Left forelimb (tissue), 1 donor: ENCODE measurements at regions not wholly inside any gene's neighbourhood (a gene's known extent, or its start where the extent isn't known, plus 50 kb on each side); places are given as distances from the start of the nearest gene placed in this dataset.
A peak's percentile ranks its signal among the peaks of the same experiment; 100 is the strongest.

Experiments
- DNase-seq: peaks from one replicate; pipeline ENCODE4 v3.0.0-alpha.2; 2018; ENCODE audit warnings: low spot score

- DNase-seq, result no peak
Measured at GRCh38 chr5:113800686-113801085, 287.2 kb downstream of the YTHDC2 start.

- no peak for DNase-seq
Measured at GRCh38 chr5:113804264-113804663, 290.8 kb downstream of the YTHDC2 start.

- no peak for DNase-seq
Measured at GRCh38 chr5:113804943-113805342, 291.4 kb downstream of the YTHDC2 start.

- no peak for DNase-seq
Measured at GRCh38 chr5:113806250-113806649, 292.8 kb downstream of the YTHDC2 start.

GRCh38 chr5:113806904-113807303, 293.4 kb downstream of the YTHDC2 start:
- DNase-seq, result no peak

- peak; percentile 67 for DNase-seq
Measured at GRCh38 chr5:113807427-113807991, 294.0 kb downstream of the YTHDC2 start.

- DNase-seq, result no peak
Measured at GRCh38 chr5:113808956-113809355, 295.5 kb downstream of the YTHDC2 start.

GRCh38 chr5:113809626-113810025, 296.1 kb downstream of the YTHDC2 start:
- DNase-seq, result no peak

GRCh38 chr5:113813466-113813865, 300.0 kb downstream of the YTHDC2 start:
- DNase-seq, result no peak

- no peak for DNase-seq
Measured at GRCh38 chr5:113817683-113818082, 304.2 kb downstream of the YTHDC2 start.

- DNase-seq, result no peak
Measured at GRCh38 chr5:113823696-113824095, 310.2 kb downstream of the YTHDC2 start.

GRCh38 chr5:113824307-113824706, 310.8 kb downstream of the YTHDC2 start:
- no peak for DNase-seq

- DNase-seq, result no peak
Measured at GRCh38 chr5:113825176-113825575, 311.7 kb downstream of the YTHDC2 start.

- no peak for DNase-seq
Measured at GRCh38 chr5:113846941-113847340, 333.4 kb downstream of the YTHDC2 start.

GRCh38 chr5:113864437-113864836, 350.9 kb downstream of the YTHDC2 start:
- DNase-seq, result no peak

- DNase-seq, result no peak
Measured at GRCh38 chr5:113866763-113867162, 353.3 kb downstream of the YTHDC2 start.

GRCh38 chr5:113869611-113870010, 356.1 kb downstream of the YTHDC2 start:
- DNase-seq, result no peak

GRCh38 chr5:113871972-113872371, 358.5 kb downstream of the YTHDC2 start:
- no peak for DNase-seq

GRCh38 chr5:113875096-113875495, 361.6 kb downstream of the YTHDC2 start:
- no peak for DNase-seq

- DNase-seq, result no peak
Measured at GRCh38 chr5:113891491-113891890, 378.0 kb downstream of the YTHDC2 start.

GRCh38 chr5:113896789-113897188, 383.3 kb downstream of the YTHDC2 start:
- DNase-seq, result no peak

- DNase-seq, result peak; percentile 61
Measured at GRCh38 chr5:113897748-113898147, 384.3 kb downstream of the YTHDC2 start.

- DNase-seq, result no peak
Measured at GRCh38 chr5:113900141-113900540, 386.6 kb downstream of the YTHDC2 start.

GRCh38 chr5:113900816-113901215, 387.3 kb downstream of the YTHDC2 start:
- DNase-seq, result no peak

- no peak for DNase-seq
Measured at GRCh38 chr5:113901718-113902117, 388.2 kb downstream of the YTHDC2 start.
